ENCODE measurements at regions not wholly inside any gene's neighbourhood (a gene's known extent, or its start where the extent isn't known, plus 50 kb on each side); places are given as distances from the start of the nearest gene placed in this dataset.

- TF ChIP-seq HDGF (IDR thresholded peaks at IDR 0.05; ENCODE audit: borderline replicate concordance) = no peak
- TF ChIP-seq ARNT (IDR thresholded peaks at IDR 0.05) = no peak
- no peak for TF ChIP-seq NFRKB (IDR thresholded peaks at IDR 0.05)
Measured at GRCh38 chr21:22679207-22679606, 1681.0 kb downstream of the NCAM2 start.
